SH-SY5Y (cell line): ENCODE measurements at regions not wholly inside any gene's neighbourhood (a gene's known extent, or its start where the extent isn't known, plus 50 kb on each side); places are given as distances from the start of the nearest gene placed in this dataset.

Experiments used
- GATA2 ChIP-seq: IDR thresholded peaks from 2 replicates; pipeline ENCODE4 v1.6.1; 2011; ENCODE audit warnings: mild to moderate bottlenecking, low read depth, low read length
- GATA3 ChIP-seq: IDR thresholded peaks from 2 replicates; pipeline ENCODE4 v1.6.1; 2011; ENCODE audit warnings: low read depth, mild to moderate bottlenecking, low read length, moderate library complexity

DNA sequence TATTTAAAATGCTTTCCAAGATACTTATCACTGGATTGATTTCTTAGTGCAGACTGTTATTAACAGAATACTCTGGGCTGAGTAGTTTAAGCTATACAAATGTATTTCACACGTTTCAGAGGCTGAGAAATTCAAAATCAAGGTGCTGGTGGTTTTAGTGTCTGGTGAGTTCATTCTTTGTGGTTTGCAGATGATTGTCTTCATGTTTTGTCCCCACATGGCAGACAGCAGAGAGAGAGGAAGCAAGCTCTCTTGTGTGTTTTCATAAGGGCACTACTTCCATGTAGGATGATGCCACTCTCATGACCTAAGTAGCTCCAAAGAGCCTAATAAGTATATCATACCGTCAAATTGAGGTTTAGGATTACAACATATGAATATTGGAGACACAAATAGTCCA lies 1348.9 kb upstream of the FLRT2 start:
- TF ChIP-seq GATA3 (no peak), GATA2 (no peak)
